CD4-positive, CD25-positive, alpha-beta regulatory T cell (primary cell): ENCODE measurements at regions not wholly inside any gene's neighbourhood (a gene's known extent, or its start where the extent isn't known, plus 50 kb on each side); places are given as distances from the start of the nearest gene placed in this dataset.

Source experiments
- ATAC-seq, 2 donors: fragments of 150-1000 bp; cut with Tn5 transposase; one replicate each; pipeline ENCODE4 v1.10.0; 2021; ENCODE audit warnings: low read depth in 2 of 2, moderate number of reproducible peaks in 2 of 2, moderate library complexity in 1 of 2
- DNase-seq, 3 donors: peaks; one replicate each; pipeline versions ENCODE4 v3.0.0 to v3.0.0-alpha.2; 2012 to 2022; ENCODE audit warnings: mixed read lengths in 1 of 3
- H3K27ac ChIP-seq: one replicate; pipeline ENCODE4 v1.7.0; 2013; ENCODE audit warnings: mild to moderate bottlenecking, low read length; ENCODE audit not compliant: insufficient read depth, poor library complexity, severe bottlenecking
- H3K27me3 ChIP-seq: one replicate; pipeline ENCODE4 v1.7.0; 2013; ENCODE audit warnings: low read length; ENCODE audit not compliant: control insufficient read depth, insufficient read depth
- H3K36me3 ChIP-seq: one replicate; pipeline ENCODE4 v1.7.0; 2013; ENCODE audit warnings: mild to moderate bottlenecking, low read length, moderate library complexity; ENCODE audit not compliant: control insufficient read depth, insufficient read depth
- H3K4me1 ChIP-seq: 2 replicates; pipeline ENCODE4 v1.7.0; 2013; ENCODE audit warnings: mild to moderate bottlenecking, low read length; ENCODE audit not compliant: insufficient read depth, control insufficient read depth, poor library complexity, severe bottlenecking
- H3K4me3 ChIP-seq: one replicate; pipeline ENCODE4 v1.7.0; 2013; ENCODE audit warnings: low read depth, mild to moderate bottlenecking, low read length, moderate library complexity
- H3K9me3 ChIP-seq, 2 experiments: 1 replicate in 1 of 2; 2 replicates in 1 of 2; pipeline ENCODE4 v1.7.0; 2013; ENCODE audit warnings: low read length in 2 of 2, mild to moderate bottlenecking in 1 of 2, moderate library complexity in 1 of 2; ENCODE audit not compliant: control insufficient read depth in 2 of 2
- H3K27ac Mint-ChIP-seq, 3 donors: one replicate each; pipeline ENCODE4 v1.8.0; 2020 to 2022; ENCODE audit warnings: mild to moderate bottlenecking in 3 of 3, mixed read lengths in 3 of 3, moderate library complexity in 2 of 3
- H3K27me3 Mint-ChIP-seq: one replicate; pipeline ENCODE4 v1.8.0; 2022; ENCODE audit warnings: mild to moderate bottlenecking, mixed read lengths
- H3K36me3 Mint-ChIP-seq: one replicate; pipeline ENCODE4 v1.8.0; 2020; ENCODE audit warnings: mixed read lengths
- H3K4me1 Mint-ChIP-seq, 4 donors: one replicate each; pipeline ENCODE4 v1.8.0; 2020 to 2022; ENCODE audit warnings: mixed read lengths in 4 of 4, mild to moderate bottlenecking in 1 of 4
- H3K4me3 Mint-ChIP-seq, 4 donors: one replicate each; pipeline ENCODE4 v1.8.0; 2020 to 2022; ENCODE audit warnings: mild to moderate bottlenecking in 4 of 4, mixed read lengths in 4 of 4, moderate library complexity in 3 of 4
- H3K9me3 Mint-ChIP-seq, 7 donors: one replicate each; pipeline ENCODE4 v1.8.0; 2020 to 2022; ENCODE audit warnings: mixed read lengths in 7 of 7, mild to moderate bottlenecking in 3 of 7, moderate library complexity in 2 of 7

DNA sequence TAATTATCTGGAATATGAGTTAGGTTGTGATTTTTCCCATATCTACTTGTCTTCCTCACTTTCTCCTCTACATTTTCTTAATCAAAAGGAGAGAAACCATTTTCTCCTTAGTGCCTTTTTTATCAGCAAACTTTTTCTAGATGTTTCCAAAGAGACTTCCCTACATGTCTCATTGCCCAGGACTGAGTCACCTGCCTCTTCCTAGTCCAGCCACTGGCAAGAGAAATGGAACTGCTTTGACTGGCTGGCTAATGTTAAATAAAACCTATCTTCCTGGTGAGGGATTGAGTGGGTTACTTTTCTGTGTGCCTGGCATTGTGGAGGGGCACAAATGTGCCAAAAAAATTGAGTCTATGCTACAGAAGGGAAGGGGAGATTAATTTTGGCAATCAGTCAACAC, 52.1 kb upstream of the CD5L start:
- no peaks in the 10 kb centered on the region for H3K9me3 ChIP-seq
- H3K4me1 ChIP-seq = no peaks in the 10 kb centered on the region
- ATAC-seq = no peak
- H3K9me3 Mint-ChIP-seq = peaks cover 0 to 3% (median 1%) of the 10 kb centered on the region in 7 donors
- H3K27ac Mint-ChIP-seq = peak overlapping the region in 1 of 3 donors; percentile 10
- no peak overlapping the region for H3K4me3 Mint-ChIP-seq
- H3K36me3 ChIP-seq = no peaks in the 10 kb centered on the region
- H3K27me3 ChIP-seq = no peaks in the 10 kb centered on the region
- H3K4me1 Mint-ChIP-seq = no peaks in the 10 kb centered on the region
- no peak overlapping the region for H3K27ac ChIP-seq
- H3K4me3 ChIP-seq = no peak overlapping the region
- no peaks in the 10 kb centered on the region for H3K36me3 Mint-ChIP-seq
- DNase-seq = no peak
- peaks cover 13% of the 10 kb centered on the region for H3K27me3 Mint-ChIP-seq

DNA sequence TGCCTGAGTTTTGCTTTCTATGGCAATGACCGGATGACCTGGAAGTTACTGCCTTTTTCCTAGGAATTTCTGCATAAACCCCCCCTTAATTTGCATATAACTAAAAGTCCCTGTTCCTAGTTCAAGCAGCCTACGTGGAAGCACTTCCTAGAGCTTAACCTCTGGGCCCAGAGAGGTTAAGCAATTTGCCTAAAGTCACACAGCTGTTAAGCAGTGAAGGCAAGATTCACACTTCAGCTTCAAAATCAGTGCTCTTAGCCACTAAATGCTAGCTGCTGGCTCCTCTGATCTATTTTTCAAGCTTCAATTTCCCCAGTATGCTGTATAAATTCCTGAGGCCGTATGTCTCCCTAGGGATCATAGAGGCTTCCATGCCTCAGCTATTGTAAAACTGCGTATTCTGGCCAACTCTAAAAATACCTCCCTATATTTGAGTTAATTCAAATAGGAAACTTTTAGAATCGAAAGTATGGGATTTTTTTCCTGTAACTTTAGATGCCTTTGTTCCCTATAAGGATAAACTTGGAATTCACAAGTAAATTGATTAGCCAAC, 53.1 kb upstream of the CD5L start:
- Histone ChIP-seq H3K36me3 (no peaks in the 10 kb centered on the region), H3K4me1 (no peaks in the 10 kb centered on the region), H3K27me3 (no peaks in the 10 kb centered on the region), H3K9me3 (no peaks in the 10 kb centered on the region), H3K27ac (no peak overlapping the region), H3K4me3 (no peak overlapping the region)
- Mint-ChIP-seq H3K27ac (no peak overlapping the region), H3K27me3 (peaks cover 12% of the 10 kb centered on the region), H3K9me3 (peaks cover 0 to 4% (median 2%) of the 10 kb centered on the region in 7 donors), H3K36me3 (no peaks in the 10 kb centered on the region), H3K4me3 (no peak overlapping the region), H3K4me1 (no peaks in the 10 kb centered on the region)
- ATAC-seq = no peak
- no peak for DNase-seq

DNA sequence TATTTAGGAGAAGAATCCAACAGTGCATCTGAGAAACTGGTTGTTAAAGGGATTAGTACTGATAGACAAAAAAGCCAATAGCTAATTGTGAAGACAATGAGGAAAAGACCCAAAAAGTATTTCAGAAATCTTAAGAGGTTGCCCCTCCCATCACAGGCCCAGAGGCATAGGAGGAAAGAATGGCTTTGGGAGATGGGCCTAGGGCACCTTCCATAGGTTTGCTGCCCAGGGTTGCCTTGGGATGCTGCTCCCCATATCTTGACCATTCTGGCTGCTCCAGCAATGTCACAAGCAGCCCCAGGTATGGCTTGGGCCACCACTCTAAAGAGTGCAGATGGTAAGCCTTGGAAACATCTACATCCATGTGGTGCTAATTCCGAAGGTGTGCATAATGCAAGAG, 68.7 kb upstream of the CD5L start:
- no peaks in the 10 kb centered on the region for H3K4me1 Mint-ChIP-seq
- Histone ChIP-seq H3K4me1 (no peaks in the 10 kb centered on the region), H3K4me3 (no peak overlapping the region), H3K36me3 (no peaks in the 10 kb centered on the region), H3K27ac (no peak overlapping the region), H3K9me3 (no peaks in the 10 kb centered on the region), H3K27me3 (peaks cover 2% of the 10 kb centered on the region)
- H3K27me3 Mint-ChIP-seq = peaks cover 11% of the 10 kb centered on the region
- ATAC-seq = no peak
- H3K27ac Mint-ChIP-seq = no peak overlapping the region
- no peaks in the 10 kb centered on the region for H3K36me3 Mint-ChIP-seq
- H3K9me3 Mint-ChIP-seq = peaks cover 0 to 18% (median 3%) of the 10 kb centered on the region in 7 donors
- DNase-seq = no peak
- H3K4me3 Mint-ChIP-seq = no peak overlapping the region

- no peak overlapping the region for H3K27ac ChIP-seq
- H3K27me3 ChIP-seq = peaks cover 3% of the 10 kb centered on the region
- Mint-ChIP-seq H3K27ac (no peak overlapping the region), H3K36me3 (no peaks in the 10 kb centered on the region), H3K4me3 (no peak overlapping the region), H3K27me3 (peaks cover 11% of the 10 kb centered on the region), H3K9me3 (peaks cover 0 to 2% (median 0%) of the 10 kb centered on the region in 7 donors), H3K4me1 (no peaks in the 10 kb centered on the region)
- no peaks in the 10 kb centered on the region for H3K9me3 ChIP-seq
- DNase-seq (no peak), ATAC-seq (no peak)
- H3K4me3 ChIP-seq = no peak overlapping the region
- no peaks in the 10 kb centered on the region for H3K4me1 ChIP-seq
- no peaks in the 10 kb centered on the region for H3K36me3 ChIP-seq
These were observed 74.3 kb upstream of the CD5L start for GRCh38 chr1:157915859-157916258.

DNA sequence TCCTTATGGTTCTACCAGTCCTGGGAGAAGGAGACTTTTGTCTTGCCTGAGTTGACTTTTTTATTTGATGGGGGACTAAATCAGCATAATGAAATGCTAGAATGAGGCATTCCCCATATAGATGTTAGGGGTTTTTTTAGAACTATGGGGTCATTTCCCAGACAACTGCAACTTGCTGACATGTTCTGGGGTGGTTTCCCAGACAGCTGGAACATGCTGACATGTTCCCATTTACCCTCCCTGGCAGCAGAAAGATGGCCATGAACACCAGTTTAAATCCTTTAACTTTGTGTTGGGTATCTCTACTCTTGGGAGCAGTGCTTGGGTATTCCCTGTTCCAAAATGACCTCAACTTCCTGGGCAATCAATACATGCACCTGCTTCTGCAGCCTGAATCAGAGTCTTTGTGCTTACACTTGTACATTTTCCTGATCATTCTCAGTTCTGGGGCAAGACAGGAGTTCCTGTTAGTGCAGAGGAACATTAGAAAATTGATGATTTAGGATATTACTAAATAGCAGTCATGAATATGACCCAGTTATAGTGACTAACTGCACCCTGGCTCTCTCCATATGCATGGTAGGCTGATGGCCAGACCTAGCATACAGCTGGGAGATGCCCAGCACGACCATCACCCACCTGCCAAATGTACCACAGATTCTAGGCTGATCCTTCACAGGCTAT, 75.4 kb upstream of the CD5L start:
- H3K27ac Mint-ChIP-seq = no peak overlapping the region
- ATAC-seq (no peak), DNase-seq (no peak)
- Histone ChIP-seq H3K27me3 (peaks cover 3% of the 10 kb centered on the region), H3K4me3 (no peak overlapping the region), H3K27ac (no peak overlapping the region), H3K36me3 (no peaks in the 10 kb centered on the region), H3K4me1 (no peaks in the 10 kb centered on the region), H3K9me3 (no peaks in the 10 kb centered on the region)
- peaks cover 0 to 2% (median 0%) of the 10 kb centered on the region in 7 donors for H3K9me3 Mint-ChIP-seq
- no peaks in the 10 kb centered on the region for H3K4me1 Mint-ChIP-seq
- no peak overlapping the region for H3K4me3 Mint-ChIP-seq
- H3K36me3 Mint-ChIP-seq = no peaks in the 10 kb centered on the region
- peaks cover 14% of the 10 kb centered on the region for H3K27me3 Mint-ChIP-seq

- no peaks in the 10 kb centered on the region for H3K4me1 ChIP-seq
- Mint-ChIP-seq H3K9me3 (peaks cover 0 to 2% (median 0%) of the 10 kb centered on the region in 7 donors), H3K27ac (no peak overlapping the region), H3K36me3 (no peaks in the 10 kb centered on the region), H3K4me1 (no peaks in the 10 kb centered on the region), H3K4me3 (no peak overlapping the region), H3K27me3 (peaks cover 12% of the 10 kb centered on the region)
- no peak overlapping the region for H3K4me3 ChIP-seq
- H3K27ac ChIP-seq = no peak overlapping the region
- peaks cover 1% of the 10 kb centered on the region for H3K27me3 ChIP-seq
- DNase-seq (no peak), ATAC-seq (no peak)
- no peaks in the 10 kb centered on the region for H3K9me3 ChIP-seq
- H3K36me3 ChIP-seq = no peaks in the 10 kb centered on the region
These were observed 72.7 kb upstream of the KIRREL1 start for GRCh38 chr1:157920748-157921147.

DNA sequence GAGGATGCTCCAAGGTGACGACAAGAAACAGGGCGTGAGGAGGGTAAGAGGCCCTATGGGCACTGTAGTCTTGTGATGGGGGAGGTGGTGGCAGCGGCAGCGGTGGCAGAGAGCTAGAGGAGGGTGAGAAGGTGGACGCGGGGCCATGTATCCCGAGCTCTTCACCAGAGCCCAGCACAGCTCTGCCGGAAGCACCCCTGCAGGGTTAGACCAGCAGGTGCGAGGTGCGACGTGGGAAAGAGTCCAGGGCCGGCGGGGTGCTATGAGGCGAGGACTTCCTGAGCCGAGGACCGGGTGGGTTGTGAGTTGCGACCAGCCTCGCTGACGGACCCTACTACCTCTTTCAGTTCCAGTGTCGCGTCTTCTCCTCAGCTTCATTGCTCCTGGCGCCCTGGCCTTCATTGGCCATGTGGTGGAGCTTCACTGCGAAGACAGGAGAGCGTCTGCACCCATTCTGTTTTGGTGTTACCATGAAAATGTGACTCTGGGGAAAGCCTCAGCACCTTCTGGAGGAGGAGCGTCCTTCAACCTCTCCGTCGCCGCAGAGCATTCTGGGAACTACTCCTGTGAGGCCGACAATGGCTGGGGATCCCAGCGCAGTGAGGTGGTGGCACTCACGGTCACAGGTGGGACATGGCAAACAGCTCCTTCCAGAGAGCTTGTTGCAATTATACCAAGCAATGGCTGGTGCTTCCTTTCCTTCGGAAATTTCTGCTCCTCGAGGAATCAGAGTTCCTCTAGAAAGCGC, 67.9 kb upstream of the KIRREL1 start:
- Histone ChIP-seq H3K36me3 (no peaks in the 10 kb centered on the region), H3K9me3 (no peaks in the 10 kb centered on the region), H3K4me3 (no peak overlapping the region), H3K27ac (no peak overlapping the region), H3K27me3 (no peaks in the 10 kb centered on the region), H3K4me1 (no peaks in the 10 kb centered on the region)
- Mint-ChIP-seq H3K36me3 (no peaks in the 10 kb centered on the region), H3K27me3 (peaks cover 11% of the 10 kb centered on the region), H3K9me3 (peaks cover 0 to 1% (median 0%) of the 10 kb centered on the region in 7 donors), H3K4me3 (no peak overlapping the region), H3K4me1 (no peaks in the 10 kb centered on the region), H3K27ac (no peak overlapping the region)
- no peak for DNase-seq
- ATAC-seq = no peak
